Stimulated activated CD8-positive, alpha-beta memory T cell treated with anti-CD3 and anti-CD28 coated beads, Interleukin-7, amount 100 ng/mL, for 24 hours (primary cell): ENCODE measurements at regions not wholly inside any gene's neighbourhood (a gene's known extent, or its start where the extent isn't known, plus 50 kb on each side); places are given as distances from the start of the nearest gene placed in this dataset.
"Not testable (repeated sequence)": the region's sequence is repeated elsewhere in the genome, so short reads cannot be mapped to it uniquely, and the experiment has no call there.

Experiments
- DNase-seq: peaks from one replicate; pipeline ENCODE4 v3.0.0-alpha.2; 2020; ENCODE audit warnings: low read depth

DNA sequence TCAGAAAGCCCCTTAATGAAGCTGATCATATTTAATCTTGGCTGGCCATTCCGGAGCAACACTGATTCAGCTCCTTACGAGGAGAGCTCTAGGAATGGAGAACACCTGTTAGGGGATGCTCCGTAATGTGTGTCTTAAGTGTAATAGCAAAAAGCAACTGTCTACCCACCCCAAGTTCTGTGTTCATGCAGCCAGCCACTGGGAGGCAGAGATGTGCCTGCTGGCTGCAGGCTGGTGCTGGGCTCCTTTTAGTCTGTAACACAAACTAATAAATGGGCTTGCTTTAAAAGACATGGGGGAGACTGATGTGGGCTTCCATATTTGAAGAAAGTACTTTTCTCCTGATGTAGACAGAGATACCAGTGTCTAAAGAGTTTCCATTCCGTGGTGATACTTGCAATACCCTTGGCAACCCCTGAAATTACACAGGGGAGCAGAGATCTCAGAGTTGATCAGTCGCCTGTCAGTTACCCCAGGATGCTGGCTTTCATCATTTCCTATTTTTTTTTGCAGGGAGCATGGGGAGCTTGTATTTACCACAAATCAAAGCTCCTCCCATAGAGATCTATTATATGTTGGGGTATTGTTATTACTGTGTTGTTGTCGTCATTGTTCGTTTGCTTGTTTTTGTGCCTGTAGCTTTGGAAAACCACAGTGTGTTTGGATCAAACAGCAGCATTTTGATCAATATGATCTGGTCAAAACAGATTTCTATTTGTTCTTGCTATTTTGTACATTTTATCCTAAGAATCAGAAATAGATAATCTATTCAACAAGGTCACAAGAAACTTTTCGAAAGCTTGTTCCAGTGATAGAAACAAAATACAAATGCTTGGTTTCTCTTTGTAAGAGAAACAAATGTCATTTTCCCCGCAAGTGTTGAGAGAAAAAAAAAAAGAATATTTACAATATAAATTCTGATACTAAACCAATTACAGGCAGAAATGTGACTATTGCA lies 65.8 kb downstream of the MTX3 start:
- no peak for DNase-seq

- no peak for DNase-seq
These were observed 67.6 kb downstream of the MTX3 start for GRCh38 chr5:79923431-79923830.

DNA sequence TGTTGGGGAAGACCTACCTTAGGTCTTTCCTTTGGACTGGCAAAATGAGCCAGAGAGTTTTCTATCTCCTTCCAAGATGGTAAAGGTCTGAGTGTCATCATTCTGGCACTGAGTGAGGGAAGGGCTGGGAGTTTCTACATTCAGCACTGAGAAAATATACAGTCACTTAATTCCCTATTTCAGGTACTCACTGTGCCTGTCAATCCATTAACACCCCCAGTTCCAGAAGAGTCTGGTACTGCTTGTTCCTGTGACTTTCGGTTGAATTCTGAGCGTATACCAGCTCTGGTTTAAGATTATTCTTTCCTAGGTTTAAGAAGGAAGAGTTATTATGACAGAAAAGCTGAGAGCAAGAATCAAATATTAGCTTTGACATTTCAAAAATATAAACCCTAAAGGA lies 68.4 kb downstream of the MTX3 start:
- no peak for DNase-seq

DNA sequence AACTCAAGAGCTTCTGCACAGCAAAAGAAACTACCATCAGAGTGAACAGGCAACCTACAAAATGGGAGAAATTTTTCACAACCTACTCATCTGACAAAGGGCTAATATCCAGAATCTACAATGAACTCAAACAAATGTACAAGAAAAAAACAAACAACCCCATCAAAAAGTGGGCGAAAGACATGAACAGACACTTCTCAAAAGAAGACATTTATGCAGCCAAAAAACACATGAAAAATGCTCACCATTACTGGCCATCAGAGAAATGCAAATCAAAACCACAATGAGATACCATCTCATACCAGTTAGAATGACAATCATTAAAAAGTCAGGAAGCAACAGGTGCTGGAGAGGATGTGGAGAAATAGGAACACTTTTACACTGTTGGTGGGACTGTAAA lies 83.6 kb downstream of the MTX3 start:
- DNase-seq = not testable (repeated sequence)

- DNase-seq = not testable (repeated sequence)
These were observed 88.5 kb downstream of the MTX3 start for GRCh38 chr5:79902571-79902970.

- DNase-seq = no peak
These were observed 89.4 kb downstream of the MTX3 start for GRCh38 chr5:79901631-79902030.

DNA sequence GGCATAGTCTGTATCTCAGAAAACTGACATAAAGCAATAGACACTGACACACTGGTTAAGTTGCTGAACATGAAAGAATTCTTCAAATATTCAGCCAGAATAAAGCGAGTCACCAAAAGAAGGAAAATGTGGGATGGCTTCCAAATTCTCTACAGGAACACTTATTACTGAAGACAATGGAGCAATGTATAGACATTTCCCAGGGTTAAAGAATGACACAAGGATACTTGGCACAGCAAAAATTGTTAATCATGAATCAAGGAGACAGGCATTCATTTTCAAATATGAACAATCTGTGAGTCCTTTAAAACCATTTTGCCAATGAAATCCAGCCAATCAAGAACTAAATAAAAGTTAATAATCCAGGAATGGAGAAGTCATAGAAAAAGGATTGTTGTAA lies 92.5 kb downstream of the MTX3 start:
- DNase-seq = no peak

DNA sequence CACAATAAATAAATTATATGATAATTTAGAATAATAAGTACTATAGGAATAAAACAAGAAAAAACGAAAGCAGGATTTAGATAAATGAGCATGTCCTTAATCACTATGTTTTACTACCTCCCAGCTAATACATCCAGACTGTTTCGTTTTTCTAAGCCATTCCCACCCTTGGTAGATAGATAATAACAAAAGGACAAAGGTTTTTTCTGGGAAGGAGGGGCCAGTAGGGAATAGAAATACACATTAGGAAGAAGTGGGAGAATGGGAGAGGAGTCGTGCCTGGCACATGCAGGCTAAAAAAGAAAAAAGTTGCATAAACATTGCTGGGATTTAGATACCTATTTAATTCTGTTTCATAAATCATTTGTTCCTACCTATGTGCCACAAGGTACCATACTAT lies 97.1 kb downstream of the MTX3 start:
- no peak for DNase-seq

GRCh38 chr5:79893485-79893884 lies 97.6 kb downstream of the MTX3 start:
- DNase-seq = no peak

DNA sequence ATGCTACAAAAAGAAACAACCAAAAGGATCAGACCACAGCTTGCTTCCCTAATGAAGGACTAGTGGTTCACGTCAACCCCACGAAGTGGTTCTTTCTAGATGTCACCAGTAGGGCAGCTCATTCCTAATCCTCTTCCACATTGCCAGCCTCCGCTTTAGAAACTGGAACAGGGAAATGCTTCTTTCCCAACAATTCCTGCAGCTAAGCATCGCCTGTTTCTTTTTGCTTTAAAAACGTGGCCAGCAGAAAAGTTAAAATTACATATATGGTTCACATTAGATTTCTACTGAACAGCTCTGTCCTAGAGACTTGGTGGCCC lies 100.2 kb downstream of the MTX3 start:
- DNase-seq = no peak

GRCh38 chr5:79890119-79890929 lies 100.7 kb downstream of the MTX3 start:
- no peak for DNase-seq

DNA sequence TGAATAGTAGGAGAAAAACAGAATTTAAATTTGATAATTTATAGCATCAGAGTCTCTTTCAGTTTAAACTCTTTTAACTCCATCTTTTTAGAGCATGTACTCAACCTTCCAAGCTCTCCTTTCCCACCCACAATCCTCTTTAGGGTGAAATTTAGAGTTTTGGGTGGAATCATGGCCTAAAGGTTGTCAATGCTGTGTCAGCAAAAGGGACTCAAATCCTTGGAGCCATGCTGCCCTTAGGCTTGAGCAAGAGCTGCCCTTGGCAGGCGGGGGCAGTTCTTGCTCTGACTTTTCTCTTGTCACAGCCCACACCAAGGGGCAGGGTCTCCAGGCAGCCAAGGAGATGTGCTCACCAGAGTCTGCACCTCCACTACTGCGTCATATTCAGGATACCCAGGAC lies 102.4 kb downstream of the MTX3 start:
- DNase-seq = no peak

DNA sequence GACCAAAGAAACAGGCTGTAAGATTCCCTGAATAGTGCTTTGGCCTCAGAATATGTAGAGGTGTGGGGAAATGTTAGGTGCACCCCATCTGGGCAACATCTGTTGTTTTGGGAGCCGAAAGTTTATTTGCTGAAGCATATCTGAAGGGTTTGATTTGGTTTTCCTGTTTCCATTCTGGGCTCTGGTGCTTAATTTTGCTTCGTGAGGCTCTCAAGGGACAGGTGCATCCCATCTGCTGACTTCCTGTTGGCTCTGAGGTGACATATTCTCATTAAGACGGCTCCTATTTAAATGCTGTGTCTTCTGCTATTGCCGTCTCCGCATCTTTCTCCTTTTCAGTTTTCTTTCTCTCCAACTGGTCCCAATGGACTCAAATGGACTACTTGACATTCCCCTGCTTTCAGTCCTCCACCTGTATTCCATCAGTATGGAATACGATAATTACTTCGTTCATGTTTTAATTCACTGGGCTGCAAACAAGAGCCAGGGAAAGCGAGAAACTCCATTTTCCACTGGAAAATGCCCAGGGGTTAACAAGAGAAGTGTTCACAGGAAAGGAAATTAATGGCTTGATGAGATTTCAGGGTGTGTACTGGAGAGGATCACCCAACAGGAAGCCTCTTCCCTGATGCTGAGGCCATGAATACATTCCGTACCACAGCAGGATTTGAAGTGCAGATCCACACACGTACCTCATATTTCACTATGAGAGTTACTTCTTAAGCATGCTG lies 104.0 kb downstream of the MTX3 start:
- DNase-seq = no peak

GRCh38 chr5:79886456-79886855 lies 104.6 kb downstream of the MTX3 start:
- no peak for DNase-seq

DNA sequence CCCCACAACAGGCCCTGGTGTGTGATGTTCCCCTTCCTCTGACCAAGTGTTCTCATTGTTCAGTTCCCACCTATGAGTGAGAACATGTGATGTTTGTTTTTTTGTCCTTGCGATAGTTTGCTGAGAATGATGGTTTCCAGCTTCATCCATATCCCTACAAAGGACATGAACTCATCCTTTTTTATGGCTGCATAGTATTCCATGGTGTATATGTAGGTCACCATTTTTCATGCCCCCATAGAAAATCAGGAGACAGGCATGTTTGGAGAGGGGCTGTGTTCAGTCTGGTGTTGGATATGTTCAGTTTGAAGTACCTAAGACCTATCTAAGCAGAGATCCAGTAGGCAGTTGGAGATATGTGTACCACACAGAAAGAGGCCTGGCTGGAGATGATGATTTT lies 111.2 kb downstream of the MTX3 start:
- not testable (repeated sequence) for DNase-seq

GRCh38 chr5:79878721-79879336 lies 112.2 kb downstream of the MTX3 start:
- peak; percentile 8 for DNase-seq

DNA sequence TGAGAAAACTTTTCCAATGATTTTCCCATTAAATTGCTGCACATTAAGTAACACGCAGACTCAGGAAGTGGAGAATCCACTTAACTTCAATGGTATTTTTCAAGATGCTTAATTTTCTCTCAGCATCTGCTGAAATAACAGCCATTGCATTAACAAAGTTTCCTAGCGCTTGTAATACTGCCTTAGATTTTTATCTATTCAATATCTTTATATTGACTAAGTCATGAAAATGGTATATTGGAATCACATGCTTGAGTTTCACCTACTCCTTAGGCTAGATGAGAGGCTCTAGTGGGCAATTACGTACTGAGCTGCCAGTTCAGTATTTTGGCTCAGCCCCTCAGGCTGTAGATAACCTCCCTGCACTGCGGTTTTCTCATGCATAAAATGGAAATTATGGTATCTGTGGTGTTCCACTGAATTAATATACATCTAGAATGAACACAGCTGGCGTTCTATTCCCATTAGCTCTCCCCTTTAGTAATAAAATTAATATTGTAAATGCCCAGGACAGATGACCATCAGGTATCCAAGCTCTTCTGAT lies 112.9 kb downstream of the MTX3 start:
- DNase-seq = no peak

DNA sequence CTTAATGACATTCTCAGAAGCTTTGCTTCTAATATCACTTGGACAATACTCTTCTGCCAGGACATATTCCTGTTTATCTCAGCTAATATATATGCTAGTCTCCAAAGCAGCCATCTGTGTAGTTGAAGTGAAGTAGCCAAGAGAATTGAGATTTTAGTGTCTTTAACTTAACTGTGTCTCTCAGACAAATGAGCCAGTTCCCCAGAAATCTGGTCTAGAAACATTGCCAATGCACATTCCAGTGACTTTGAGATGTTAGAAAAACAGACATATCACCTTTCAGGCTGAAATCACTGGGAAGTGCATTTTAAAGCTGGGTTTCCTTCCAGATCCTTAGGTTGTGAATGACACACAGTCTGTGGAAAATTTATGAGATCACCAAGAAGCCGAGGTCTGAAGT lies 114.6 kb downstream of the MTX3 start:
- no peak for DNase-seq

DNA sequence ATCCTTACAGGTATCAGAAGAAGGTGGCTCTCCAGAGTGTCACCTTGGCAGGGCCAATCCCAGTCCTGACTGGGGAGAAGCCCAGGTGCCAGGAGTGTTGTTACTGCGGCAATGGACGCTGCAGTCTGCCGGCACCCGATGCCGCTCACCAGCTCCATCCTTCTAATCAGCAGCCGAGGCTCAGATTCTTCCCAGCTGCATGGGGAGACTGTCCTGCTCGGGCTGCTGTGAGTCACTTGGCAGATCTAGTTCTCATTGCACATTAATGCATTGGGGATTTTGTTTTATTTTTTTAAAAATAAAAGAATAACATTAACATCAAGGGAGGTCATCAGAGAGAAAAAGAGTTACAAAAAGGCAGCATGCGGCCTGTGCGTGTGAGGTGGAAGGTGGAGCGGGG lies 115.8 kb downstream of the MTX3 start:
- no peak for DNase-seq

- DNase-seq = no peak
These were observed 117.9 kb downstream of the MTX3 start for GRCh38 chr5:79873187-79873586.

- DNase-seq = no peak
These were observed 118.8 kb downstream of the MTX3 start for GRCh38 chr5:79872291-79872690.
